Activated CD4-positive, alpha-beta T cell treated with anti-CD3 and anti-CD28 coated beads, Interleukin-2, amount 10 ng/mL, durations not matched to agents 7 days and 5 days (primary cell): ENCODE measurements at regions not wholly inside any gene's neighbourhood (a gene's known extent, or its start where the extent isn't known, plus 50 kb on each side); places are given as distances from the start of the nearest gene placed in this dataset.

Experiments used
- CTCF ChIA-PET: fragments of 350-600 bp; sonication (Branson Sonifier 250); formaldehyde crosslinking; loops from one replicate; lab custom pipeline; 2021; ENCODE audit warnings: antibody characterized with exemption; lab: Charles Lee
- POLR2A ChIA-PET: fragments of 350-600 bp; sonication (Branson Sonifier 250); formaldehyde crosslinking; loops from one replicate; lab custom pipeline; 2021; ENCODE audit warnings: antibody characterized with exemption; lab: Charles Lee
- DNase-seq: peaks from one replicate; pipeline ENCODE4 v3.0.0-alpha.2; 2020
- H3K27ac Mint-ChIP-seq: one replicate; pipeline ENCODE4 v1.8.0; 2021; ENCODE audit warnings: mild to moderate bottlenecking, moderate library complexity, mixed read lengths
- H3K27me3 Mint-ChIP-seq: one replicate; pipeline ENCODE4 v1.8.0; 2021; ENCODE audit warnings: mixed read lengths
- H3K36me3 Mint-ChIP-seq: one replicate; pipeline ENCODE4 v1.8.0; 2021; ENCODE audit warnings: low read depth, mixed read lengths
- H3K4me1 Mint-ChIP-seq: one replicate; pipeline ENCODE4 v1.8.0; 2021; ENCODE audit warnings: mixed read lengths
- H3K4me3 Mint-ChIP-seq: one replicate; pipeline ENCODE4 v1.8.0; 2021; ENCODE audit warnings: mild to moderate bottlenecking, moderate library complexity, mixed read lengths
- H3K9me3 Mint-ChIP-seq: one replicate; pipeline ENCODE4 v1.8.0; 2021; ENCODE audit warnings: mixed read lengths

GRCh38 chr20:43244647-43245046, 54.9 kb upstream of the PTPRT start:
- Mint-ChIP-seq H3K9me3 (no peaks in the 10 kb centered on the region), H3K36me3 (no peaks in the 10 kb centered on the region), H3K27ac (no peak overlapping the region), H3K4me3 (no peak overlapping the region), H3K27me3 (no peaks in the 10 kb centered on the region), H3K4me1 (no peaks in the 10 kb centered on the region)
- POLR2A ChIA-PET: no interaction called here
- no peak for DNase-seq
- CTCF ChIA-PET: no interaction called here

GRCh38 chr20:43243672-43244269, 54.1 kb upstream of the PTPRT start:
- no peaks in the 10 kb centered on the region for H3K27me3 Mint-ChIP-seq
- ChIA-PET POLR2A (no interaction called here), CTCF (no interaction called here)
- H3K4me3 Mint-ChIP-seq: no peak overlapping the region
- no peaks in the 10 kb centered on the region for H3K4me1 Mint-ChIP-seq
- no peak overlapping the region for H3K27ac Mint-ChIP-seq
- no peaks in the 10 kb centered on the region for H3K36me3 Mint-ChIP-seq
- H3K9me3 Mint-ChIP-seq: no peaks in the 10 kb centered on the region
- DNase-seq: no peak

- DNase-seq: no peak
- no peak overlapping the region for H3K4me3 Mint-ChIP-seq
- no peaks in the 10 kb centered on the region for H3K36me3 Mint-ChIP-seq
- CTCF ChIA-PET: interaction anchor here (1.0 kb wide), 1 partner anchor 42 kb away, joined by 3 read pairs; no protein-coding TSS in a partner anchor
- POLR2A ChIA-PET: no interaction called here
- H3K27me3 Mint-ChIP-seq: no peaks in the 10 kb centered on the region
- H3K4me1 Mint-ChIP-seq: no peaks in the 10 kb centered on the region
- H3K9me3 Mint-ChIP-seq: no peaks in the 10 kb centered on the region
- H3K27ac Mint-ChIP-seq: no peak overlapping the region
These were observed 51.5 kb upstream of the PTPRT start for GRCh38 chr20:43241057-43241702.
